Stimulated activated CD4-positive, alpha-beta T cell treated with anti-CD3 and anti-CD28 coated beads, Interleukin-4, amount 100 ng/mL, for 48 hours (primary cell): ENCODE measurements at regions not wholly inside any gene's neighbourhood (a gene's known extent, or its start where the extent isn't known, plus 50 kb on each side); places are given as distances from the start of the nearest gene placed in this dataset.
"Not testable (repeated sequence)": the region's sequence is repeated elsewhere in the genome, so short reads cannot be mapped to it uniquely, and the experiment has no call there.

Experiments
- DNase-seq, 2 donors: peaks; one replicate each; pipeline ENCODE4 v3.0.0-alpha.2; 2020; ENCODE audit warnings: low read depth in 2 of 2

DNA sequence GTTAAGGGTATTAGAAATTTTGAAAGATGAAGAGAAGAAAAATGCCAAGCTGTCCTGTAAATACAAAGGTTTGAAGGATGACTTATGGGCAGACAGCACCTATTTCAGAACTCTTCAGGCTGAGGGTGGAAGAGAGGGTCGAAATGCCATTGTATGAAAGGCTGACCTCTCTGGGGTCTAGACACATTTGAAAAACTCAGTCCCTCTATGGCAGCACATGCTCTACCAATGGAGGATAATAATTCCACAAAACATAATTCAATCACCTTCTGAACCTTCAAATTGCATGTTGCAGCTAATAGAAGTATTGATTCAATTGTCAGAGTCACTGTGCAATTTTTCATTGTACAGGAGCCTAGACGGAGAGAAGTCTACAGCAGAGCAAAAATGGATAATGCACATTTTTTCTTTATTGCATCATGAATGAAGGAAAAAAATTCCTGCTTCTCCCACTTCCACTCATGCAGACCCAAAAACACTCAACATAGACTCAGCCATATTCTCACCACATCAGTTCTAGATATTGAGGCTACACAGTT, 569.1 kb downstream of the TBL1XR1 start:
- no peak for DNase-seq

GRCh38 chr3:176623468-176624150, 573.7 kb downstream of the TBL1XR1 start:
- DNase-seq: no peak

DNA sequence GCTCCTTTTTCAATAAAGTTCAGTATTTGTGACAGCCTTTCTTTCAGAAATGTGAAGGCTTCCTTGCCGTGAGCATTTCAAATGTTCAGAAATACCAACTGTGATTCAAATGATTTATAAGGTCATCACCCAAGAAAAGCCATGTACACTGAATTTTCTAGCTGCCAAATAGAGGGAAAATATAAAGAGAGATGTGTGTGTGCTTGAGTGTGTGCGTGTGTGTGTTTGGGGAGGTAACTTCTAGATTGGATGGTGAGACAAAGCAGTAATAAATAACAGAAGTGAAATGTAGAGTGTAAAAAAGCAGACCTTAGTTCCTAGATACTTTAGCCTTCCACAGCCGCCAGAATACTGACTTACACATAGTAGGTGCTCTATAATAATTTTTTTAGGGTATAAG, 577.4 kb downstream of the TBL1XR1 start:
- DNase-seq: no peak

DNA sequence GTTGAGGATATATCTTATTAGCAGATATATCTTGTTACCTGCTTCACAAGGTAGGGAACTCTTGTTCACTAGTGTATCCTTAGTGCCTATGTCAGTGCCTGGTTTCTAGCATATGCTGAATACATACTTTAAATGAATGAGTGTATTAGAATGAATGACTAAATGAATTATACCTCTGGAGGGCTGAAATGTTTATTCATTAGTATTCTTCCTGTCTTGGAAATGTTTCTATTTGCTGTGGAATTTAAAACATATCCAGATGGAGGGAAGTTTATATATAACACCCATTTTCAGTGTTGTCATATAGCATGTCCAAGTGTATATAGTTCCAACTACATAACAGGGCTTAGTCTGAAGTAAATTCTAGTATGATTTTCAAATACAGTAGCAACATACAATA, 581.5 kb downstream of the TBL1XR1 start:
- no peak for DNase-seq

- no peak for DNase-seq
Measured at GRCh38 chr3:176611703-176612102, 585.6 kb downstream of the TBL1XR1 start.

DNA sequence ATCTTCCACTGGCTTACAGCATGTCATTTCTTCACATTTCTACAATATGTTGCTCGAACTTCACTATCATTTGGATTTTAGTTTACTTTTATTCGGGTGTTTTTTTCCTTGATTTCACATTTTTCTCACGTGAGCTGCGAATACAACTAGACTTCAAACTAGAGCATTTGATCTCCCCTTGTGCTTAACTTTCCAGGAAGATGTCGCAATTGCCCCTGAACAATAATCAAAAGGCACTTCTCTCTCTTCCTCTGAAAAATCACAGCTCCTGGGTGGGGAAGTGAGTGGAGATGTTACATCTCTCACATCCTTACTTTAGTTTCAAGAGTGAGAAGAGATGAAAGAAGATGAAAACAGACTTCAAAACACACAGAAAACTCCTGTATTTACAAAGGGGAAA, 587.9 kb downstream of the TBL1XR1 start:
- no peak for DNase-seq

DNA sequence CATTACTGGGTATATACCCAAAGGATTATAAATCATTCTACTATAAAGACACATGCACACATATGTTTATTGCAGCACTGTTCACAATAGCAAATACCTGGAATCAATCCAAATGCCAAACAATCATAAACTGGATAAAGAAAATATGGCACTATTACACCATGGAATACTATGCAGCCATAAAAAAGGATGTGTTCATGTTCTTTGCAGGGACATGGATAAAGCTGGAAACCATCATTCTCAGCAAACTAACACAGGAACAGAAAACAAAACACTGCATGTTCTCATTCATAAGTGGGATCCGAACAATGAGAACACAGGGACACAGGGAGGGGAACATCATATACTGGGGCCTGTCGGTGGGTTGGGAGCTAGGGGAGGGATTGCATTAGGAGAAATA, 591.7 kb downstream of the TBL1XR1 start:
- DNase-seq: not testable (repeated sequence)

DNA sequence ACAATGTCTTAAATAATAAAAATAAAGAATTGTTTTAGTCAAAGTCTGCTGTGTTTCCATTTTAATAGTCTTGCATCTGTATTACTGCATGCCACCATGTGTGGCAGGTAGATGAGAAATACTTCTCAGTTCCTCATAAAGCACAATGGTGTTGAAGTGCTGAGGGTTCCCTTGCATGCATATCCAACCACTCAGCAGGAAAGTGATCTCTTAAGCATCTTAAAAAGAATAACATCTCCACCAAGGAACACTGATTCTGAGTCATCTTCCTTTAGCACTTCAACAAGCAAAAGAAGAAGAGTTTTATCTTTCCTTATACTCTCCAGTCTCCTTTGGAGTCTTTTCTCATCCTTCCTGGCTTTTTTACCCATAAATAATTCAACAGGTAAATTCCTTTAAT, 602.0 kb downstream of the TBL1XR1 start:
- no peak for DNase-seq

DNA sequence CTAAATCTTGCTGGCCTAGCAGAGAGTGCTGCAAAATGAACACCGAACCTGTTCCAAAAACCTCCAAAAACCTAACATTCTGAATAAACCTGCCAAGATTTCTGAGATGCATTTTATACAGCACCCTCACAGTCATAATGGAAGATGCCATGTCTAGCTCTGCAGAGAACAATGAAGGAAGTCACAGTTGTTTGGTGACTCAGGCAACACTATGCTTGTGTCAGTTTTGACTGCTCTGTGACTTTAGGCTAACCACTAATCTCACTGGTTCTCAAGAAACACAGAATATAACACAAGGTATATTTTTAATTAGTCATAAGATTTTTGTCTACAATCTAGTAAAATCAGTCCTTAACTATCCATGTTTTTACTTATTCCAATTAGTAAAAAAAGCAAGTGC, 606.6 kb downstream of the TBL1XR1 start:
- DNase-seq: no peak

- no peak for DNase-seq
Measured at GRCh38 chr3:176587089-176587488, 610.2 kb downstream of the TBL1XR1 start.

DNA sequence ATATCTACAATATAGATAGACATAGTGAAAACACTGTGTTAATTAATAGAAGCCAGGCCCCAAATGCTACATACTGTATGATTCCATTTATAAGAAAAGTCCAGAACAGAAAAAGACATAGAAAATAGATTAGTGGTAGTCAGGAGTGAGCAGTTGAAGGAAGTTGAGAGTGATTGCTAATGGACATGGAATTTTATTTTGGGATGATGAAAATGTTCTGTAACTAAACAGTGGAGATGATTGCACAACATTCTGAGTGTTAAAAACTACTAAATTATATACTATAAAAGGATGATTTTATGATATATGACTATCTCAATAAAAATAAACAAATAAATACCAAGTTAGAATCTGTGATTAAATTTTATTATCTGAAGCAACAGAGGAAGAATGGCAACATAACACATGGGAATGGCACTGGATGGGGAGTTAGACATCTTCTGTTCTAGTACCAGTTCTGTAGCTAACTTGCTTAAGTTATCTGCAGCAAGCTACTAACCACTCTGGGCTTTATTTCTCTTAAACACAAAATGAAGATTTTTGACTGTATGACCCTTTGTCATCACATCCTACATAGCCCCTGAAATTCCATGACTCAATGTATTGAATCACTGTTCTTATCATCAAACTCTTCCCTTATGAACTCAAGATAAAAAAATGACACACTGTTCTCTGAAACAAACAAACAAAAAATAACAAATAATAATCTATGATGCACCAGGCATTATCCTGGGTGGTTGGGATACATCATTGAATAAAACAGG, 612.7 kb downstream of the TBL1XR1 start:
- DNase-seq: no peak

DNA sequence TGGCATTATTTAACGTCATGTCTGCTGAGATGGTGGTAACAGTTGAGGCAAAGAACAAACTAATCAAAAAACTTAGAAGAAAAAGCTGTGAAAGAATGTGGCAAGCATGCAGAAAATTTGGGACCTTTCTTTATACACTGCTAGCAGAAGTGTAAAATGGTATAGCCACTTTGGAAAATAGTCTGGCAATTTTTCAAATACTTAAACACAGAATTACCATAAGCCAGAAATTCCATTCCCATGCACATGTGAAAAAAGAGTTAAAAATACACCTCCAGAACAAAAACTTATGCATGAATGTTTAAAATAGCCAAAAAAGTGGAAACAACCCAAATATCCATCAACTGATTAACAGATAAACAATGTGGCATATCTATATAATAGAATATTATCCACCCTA, 613.3 kb downstream of the TBL1XR1 start:
- DNase-seq: no peak

- no peak for DNase-seq
Measured at GRCh38 chr3:176581589-176581988, 615.7 kb downstream of the TBL1XR1 start.

GRCh38 chr3:176579711-176580185, 617.5 kb downstream of the TBL1XR1 start:
- no peak for DNase-seq

DNA sequence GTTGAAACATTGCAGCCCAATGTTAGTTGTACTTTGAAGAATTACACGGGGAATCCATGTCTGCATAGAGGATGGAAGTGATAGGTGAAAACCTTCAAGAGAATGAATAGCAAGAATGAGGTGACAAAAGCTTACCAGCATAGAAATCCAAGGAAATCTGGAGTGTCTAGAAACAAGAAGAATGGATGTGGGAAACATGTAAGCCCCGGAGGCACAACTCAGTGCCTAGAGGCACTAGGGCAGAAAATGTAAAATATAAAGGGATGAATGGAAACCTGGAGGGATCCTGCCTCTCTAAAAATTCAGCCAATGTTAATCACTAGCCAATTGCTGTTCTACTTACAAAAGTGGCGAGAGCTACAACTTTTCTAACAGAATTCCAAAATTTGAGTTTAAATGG, 619.0 kb downstream of the TBL1XR1 start:
- no peak for DNase-seq

- DNase-seq: no peak
Measured at GRCh38 chr3:176577447-176577846, 619.8 kb downstream of the TBL1XR1 start.

DNA sequence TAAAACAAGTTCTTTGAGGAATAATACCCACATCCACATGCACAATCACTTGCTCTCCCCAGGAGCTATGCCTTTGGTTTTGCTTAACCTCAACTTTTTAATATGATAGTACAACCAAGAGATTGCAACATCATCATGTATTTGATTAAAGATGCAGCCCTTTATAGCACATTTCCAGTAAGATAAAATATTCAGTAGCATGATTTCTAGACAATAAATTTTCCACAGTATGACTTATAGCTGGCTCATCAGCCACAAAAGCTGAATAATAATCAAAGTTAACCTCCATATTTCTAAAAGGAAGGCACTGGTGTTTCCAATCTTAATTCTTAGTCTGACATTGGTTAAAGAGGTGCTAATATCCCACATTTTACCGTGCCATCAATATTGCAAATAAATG, 622.5 kb downstream of the TBL1XR1 start:
- DNase-seq: no peak

DNA sequence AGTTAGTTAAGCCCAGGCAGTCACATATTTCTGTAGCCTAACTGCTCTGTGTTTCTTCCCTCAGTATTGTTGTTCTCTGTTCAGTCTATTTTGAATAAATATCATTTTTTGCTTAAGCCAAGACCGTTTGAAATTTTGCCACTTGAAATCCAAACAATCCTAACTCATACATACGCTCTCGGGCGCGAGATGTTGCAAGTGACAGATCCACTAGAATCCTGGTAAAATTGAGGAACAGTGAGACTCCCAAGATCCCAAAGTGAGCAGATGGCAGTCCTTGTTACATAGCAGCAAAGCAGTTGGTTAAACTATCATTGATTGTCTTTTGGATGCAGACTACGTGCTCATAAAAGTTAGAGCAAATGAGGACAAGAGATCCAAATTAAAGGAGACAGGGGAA, 625.4 kb downstream of the TBL1XR1 start:
- DNase-seq: no peak

- DNase-seq: no peak
Measured at GRCh38 chr3:176570992-176571391, 626.3 kb downstream of the TBL1XR1 start.

GRCh38 chr3:176568189-176568588, 629.1 kb downstream of the TBL1XR1 start:
- DNase-seq: no peak

GRCh38 chr3:176566757-176567156, 630.5 kb downstream of the TBL1XR1 start:
- no peak for DNase-seq

- DNase-seq: no peak
Measured at GRCh38 chr3:176562331-176562730, 635.0 kb downstream of the TBL1XR1 start.

DNA sequence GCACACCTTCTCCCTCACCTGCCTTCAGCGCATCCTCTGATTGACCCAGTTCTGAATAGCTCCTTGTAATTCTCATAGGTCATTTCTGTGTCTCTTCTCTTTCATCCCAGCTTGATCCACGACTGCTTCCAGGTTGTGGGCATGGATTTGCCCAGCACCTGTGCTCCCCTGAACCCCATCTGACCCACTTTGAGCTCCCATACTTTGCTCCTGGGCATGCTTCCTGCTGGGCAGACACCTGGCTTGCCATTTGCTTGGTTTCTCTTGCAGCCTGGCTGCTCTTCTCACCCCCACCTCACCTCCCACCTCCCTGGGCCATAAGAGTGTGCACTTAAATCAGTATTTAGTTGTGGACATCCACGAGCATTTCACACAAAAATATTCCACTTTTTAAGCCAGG, 635.5 kb downstream of the TBL1XR1 start:
- DNase-seq: no peak
